Ammon's horn (tissue), 1 donor: ENCODE measurements at regions not wholly inside any gene's neighbourhood (a gene's known extent, or its start where the extent isn't known, plus 50 kb on each side); places are given as distances from the start of the nearest gene placed in this dataset.
A peak's percentile ranks its signal among the peaks of the same experiment; 100 is the strongest.

Source experiments
- DNase-seq: peaks from one replicate; pipeline ENCODE4 v3.0.0-alpha.2; 2016; ENCODE audit warnings: low spot score

DNA sequence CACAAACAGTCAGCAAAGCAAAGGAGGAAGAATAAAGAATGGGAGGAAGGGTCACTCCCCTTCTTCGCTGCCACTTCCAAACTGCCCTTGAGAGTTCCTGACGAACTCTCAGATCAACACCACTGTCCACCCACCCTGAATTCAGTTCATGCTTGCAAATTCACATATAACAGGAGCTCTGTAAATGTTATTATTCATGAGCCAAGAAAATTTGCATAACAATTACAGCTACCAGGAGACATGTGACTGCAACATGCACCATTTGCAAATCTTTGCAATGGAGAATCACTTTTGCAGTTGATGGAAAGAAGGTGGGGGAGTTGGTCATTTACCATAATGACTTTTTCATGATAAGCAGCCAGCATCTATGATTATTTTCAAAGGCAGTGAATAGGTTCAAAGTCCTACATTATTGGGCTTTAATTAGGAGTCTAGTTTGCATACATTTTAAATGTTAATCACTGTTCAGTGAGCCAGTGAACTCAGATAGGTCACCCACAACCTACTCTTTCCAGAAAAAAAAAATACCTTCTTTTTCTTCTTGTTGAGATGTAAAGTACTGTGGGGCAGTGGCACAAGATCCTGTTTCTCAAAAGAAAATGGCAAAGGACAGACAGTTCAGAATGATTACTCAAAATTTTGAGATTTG is 149.7 kb downstream of the CAAP1 start:
- DNase-seq: no peak

DNA sequence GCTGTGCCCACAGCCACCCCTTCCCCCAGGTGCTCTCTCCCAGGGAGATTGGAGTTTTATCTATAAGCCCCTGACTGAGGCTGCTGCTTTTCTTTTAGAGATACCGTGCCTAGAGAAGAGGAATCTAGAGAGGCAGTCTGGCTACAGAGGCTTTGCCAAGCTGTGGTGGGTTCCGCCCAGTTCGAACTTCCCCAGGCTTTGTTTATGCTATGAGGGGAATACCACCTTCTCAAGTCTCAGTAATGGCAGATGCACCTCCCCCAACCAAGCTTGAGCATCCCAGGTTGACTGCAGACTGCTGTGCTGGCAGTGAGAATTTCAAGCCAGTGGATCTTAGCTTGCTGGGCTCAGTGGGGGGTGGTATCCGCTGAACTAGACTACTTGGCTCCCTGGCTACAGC is 157.4 kb downstream of the CAAP1 start:
- DNase-seq: no peak

DNA sequence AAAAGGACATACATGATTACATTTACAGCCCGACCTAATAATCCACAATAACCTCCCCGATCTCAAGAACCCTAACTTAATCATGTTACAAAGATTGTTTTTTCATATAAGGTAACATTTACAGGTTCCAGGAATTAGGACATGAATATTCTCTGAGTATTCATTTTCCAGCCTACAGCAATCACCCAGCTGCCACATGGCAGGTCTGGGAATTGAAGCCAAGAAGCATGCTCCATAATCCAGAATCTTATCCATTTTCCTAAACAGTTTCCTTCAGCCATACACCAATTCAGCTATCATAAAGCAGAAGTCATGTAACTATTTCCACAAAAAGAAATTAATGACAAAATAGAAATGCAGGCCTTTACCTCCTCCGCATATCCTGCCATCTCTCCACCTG is 163.4 kb downstream of the CAAP1 start:
- no peak for DNase-seq

DNA sequence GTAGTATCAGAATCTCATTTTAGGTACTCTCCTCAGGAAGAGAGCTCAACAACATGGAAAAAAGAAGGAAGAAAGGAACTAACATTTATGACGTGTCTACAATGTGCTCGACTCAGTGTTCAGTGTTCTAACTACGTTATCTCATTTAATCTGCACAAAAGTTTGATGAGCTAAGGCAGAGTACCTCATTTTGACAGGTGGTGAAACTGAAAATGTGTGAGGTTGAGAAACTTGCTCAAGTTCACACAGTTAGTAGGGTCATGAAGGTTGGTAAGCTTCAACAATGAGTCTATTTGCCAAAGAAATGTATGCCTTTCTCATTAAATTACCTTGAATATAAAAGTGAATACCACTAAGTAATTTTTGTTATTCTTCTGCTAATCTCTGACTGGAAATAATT is 165.1 kb downstream of the CAAP1 start:
- no peak for DNase-seq

DNA sequence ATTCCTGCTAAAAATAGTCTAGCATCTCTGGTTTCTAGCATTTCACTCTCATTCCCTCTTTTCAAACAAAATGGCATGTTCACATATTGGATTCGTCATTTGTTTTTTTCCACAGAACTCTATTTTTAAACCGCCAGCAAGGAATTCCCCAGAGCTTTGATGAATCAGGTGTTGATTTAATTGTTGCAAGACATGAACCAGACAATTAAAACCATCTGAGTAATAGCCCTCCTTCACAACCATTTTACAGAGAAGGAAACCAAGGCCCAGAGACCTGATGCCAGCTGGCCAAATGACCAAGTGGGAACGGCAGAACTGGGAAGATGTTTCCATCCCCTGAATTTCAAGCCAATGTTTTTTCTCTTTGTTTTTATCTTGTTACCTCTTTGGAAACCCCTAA is 167.0 kb downstream of the CAAP1 start:
- DNase-seq: no peak

DNA sequence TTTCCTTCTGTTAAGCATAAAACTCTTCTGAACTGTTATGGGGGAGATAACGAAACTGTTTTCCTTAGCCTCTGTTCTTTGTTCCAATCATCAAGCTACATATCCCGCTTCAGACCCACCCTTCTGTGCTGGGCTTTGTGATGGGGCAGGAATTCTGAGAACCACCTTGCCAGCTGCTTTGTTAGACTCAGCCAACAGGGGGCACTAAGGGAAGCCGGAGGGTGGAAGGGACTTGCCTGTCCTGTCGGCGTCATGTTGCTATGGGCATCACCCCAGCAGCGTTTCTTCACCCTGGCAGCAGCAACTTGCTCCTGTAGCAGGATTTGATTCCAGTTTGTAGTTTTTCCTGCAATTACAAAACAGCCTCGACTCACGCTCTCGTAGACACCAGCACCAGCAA is 169.1 kb downstream of the CAAP1 start:
- DNase-seq: peak; percentile 41

DNA sequence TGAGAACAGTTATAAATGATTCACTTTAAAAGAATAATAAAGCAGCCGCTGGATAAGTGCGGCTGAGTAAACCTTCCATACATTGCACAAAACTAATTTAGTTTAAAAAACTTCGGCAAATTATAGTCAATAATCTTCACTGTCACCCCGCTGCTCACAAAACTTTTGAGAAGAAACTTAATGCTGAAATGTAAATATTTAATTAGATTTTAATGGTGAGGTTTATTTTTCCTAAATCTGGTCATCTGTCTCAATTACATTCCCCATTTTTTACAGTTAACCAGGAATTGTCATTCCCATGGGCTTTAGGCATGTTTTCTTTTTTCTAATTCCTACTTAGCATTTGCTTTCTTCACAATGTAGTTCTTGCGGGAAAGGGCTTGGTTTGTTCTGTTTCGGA is 169.8 kb downstream of the CAAP1 start:
- DNase-seq: no peak

DNA sequence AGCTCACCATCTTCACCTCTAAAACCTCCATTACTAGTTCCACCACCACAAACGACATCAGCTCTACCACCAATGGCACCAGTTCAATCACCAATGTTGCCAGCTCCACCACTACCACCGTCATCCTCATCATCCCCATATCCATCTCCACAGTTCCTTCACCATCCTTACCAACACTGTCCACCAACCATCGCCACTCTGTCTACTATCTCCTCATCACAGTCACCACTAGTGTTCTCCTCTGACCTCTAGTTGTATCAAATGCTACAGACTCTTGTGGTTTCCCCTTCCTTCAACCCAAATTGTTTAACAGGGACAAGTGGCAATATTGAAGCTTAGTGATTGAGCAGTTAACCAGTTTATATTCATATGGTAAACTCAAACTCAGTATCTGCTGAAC is 182.6 kb downstream of the CAAP1 start:
- DNase-seq: no peak

DNA sequence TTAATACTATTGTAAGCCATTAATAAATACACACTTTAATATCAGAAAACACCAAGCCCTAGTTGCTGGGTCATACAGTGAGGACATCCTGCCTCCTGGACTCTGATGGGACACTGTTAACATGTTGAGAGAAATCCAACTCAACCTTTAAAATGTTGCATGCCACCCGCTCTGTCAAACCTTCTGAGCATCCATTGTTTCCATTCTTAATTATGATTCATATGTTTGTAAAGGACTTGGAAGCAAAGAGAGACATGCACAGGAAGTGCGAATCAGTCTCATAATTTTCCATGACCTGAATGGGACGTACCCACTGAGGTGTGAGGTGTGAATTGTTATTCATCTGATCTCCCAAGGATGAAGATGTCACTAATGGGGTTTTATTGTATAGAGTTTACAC is 186.4 kb downstream of the CAAP1 start:
- DNase-seq: no peak

DNA sequence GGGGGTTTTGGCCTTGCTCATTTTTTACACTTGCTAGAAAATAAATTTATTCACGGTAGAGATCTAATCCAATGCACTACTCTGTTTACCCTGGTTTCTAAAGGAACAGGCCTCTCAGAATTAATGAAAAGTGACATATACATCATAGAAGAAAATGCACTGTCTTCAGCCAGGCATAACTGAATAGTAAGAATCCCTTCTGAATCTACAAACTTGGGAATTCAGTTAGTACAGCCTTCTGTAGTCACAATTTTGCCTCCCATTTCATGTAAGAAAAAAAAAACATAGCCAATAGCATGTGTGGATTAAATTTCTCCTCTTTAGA is 197.3 kb downstream of the CAAP1 start:
- no peak for DNase-seq

DNA sequence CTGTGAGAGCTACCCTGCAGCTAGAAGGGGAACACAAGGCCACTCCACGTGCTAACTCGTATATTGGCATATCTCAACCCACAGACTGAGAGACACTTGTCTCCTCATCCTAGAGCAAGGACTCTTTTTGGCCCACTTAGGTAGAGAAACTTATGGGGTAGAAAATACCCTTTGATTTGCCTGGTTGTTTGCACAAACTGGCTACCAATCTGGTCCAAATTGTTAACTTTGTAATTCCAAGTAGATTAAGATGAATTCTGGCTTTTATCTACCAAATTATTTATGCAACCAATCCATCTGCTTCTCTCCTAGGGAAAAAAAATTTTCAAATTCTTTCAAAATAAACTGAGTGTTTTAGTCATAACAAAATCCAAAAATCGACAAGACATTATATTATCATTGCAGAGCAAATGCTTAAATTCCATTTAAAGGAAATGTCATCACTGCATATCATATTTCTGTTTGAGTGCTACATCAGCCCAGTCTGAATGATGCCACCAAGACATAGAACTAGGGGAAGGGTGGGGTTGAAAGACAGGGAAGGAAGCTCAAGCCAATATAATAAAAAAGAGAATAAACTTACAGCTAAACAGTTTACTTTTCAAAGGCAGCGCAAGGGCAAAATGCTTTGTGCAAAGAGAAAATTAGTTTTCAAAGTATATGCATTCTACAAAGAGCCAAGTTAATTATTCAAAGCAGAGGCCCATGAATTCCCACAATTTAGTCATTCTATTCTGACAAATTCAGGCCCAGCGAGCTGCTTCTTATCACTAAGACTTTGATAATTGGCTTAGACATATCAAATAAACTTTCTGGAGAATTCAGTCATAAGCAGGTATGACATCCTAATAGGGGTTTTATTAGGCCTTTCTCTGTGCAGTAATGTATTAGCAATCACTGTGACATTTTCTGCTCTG is 198.0 kb downstream of the CAAP1 start:
- DNase-seq: no peak

DNA sequence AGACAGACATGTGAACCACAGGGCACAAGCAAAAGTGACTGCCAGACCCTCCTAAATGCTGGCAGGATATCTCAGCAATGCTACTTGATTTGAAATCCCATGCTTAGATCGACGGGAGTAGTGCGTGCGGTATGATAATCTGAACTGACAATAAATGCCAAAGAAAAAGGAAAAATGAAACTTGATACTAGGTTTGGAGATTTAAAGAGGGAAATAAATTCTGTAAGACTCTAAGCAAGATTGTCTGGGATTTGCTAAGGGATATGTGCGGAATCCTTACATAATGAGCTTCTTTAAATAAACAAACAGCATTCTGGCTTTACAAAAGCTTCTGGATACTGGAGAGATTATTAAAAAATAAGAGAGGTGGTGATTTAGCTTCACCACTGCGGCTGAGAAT is 203.6 kb downstream of the CAAP1 start:
- DNase-seq: no peak

DNA sequence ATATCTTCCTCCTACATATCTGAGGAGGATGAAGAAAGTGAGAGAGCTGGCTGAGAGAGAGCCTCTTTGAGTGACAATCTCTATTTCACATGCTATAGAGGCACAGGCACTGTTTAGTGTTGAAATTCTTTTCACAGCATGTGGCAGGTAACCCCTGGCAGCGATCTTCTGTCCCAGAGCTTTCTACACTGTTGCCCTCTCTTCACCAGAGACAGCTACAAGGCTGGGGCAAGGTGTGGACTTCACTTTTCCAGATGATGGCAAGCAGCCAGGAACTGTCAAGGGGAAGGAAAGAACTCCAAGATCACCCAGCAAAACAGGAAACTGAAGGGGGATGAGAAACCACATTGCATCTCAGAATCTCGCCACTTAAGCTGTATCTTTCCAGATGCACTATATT is 205.2 kb downstream of the CAAP1 start:
- DNase-seq: peak; percentile 7

DNA sequence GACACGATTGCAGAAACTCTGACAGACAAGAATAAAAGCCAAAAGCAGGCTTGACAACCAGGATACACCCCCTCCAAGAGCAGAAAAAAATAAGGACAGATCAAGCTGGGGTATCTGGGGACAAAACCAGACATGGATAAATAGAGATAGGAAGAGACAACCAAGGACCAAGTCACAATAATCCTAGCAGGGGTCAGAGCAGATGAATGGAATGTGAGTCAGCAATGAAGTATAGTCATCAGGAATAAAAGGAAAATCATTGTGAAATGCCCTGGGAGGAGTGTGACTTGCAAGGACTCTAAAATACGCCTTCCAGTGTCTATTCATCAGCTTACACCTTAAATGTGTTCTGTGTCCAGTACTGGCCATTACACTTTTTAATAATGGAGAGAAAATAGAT is 206.8 kb downstream of the CAAP1 start:
- no peak for DNase-seq

DNA sequence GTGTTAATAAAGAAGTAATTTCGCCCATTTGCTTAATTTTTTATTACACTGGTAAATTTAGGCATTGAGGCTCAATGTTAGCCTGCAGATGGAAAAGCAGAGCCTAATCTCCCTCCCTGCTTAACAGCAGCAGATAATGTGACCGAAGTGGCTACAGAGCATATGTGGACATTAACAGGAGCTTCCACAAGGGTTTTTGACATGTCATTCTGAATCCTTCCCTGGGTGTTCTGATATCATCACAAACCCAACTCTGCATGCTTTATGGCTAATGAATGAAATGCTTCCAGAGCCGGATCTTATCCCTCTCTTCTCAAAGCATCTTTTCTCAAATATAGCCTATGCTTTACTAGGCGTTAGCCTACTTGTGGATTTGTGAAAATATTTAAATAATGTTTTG is 208.6 kb downstream of the CAAP1 start:
- no peak for DNase-seq

DNA sequence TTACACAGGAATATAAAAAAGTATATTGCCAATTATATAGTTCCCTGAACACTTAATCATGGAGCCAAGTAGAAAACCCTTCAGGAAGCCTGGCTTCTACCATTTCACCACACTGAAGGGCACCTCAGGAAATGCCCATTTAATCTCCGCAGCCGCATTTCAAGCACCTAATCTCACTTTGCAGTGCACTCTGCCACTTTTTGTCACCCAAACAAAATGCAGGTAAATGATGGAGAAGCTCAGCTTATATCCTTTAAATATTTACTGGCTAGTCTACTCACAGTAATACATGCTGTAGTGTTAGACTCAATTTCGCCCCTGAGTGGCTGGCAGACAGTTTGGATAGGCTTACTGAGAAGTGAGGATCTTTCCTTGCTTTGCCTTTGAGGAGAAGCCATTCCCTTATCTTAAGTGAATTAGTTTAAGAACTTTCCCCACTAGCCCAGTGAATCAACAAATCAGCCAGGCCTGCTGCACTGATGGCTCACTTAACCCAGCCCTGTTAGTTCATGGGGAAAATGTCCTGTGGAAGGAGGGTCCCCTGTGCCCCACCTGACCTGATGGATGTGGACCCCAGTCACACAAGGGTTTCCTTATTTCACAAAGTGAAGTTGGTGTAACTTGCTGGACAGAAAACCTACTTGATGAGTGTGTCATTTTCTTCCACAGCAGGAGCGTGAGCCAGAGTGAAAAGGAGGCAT is 209.7 kb downstream of the CAAP1 start:
- no peak for DNase-seq

DNA sequence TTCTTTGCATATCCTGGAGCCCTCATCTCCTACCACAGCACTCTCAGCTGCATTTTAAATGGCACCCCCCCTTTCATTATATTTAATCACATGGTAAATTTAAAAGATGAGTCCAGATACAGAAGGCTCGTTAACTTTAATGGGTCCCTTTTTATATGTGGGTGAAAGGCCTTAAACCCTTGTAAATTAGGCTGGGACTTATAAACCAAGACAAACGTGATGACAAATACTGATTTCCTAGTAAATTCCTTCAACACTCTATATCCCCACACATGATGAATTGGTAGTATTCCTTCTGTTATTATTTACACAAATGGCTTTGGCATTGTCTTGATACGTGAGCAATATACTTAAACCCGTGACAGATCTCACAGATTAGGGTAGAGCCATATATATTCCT is 210.6 kb downstream of the CAAP1 start:
- DNase-seq: no peak

DNA sequence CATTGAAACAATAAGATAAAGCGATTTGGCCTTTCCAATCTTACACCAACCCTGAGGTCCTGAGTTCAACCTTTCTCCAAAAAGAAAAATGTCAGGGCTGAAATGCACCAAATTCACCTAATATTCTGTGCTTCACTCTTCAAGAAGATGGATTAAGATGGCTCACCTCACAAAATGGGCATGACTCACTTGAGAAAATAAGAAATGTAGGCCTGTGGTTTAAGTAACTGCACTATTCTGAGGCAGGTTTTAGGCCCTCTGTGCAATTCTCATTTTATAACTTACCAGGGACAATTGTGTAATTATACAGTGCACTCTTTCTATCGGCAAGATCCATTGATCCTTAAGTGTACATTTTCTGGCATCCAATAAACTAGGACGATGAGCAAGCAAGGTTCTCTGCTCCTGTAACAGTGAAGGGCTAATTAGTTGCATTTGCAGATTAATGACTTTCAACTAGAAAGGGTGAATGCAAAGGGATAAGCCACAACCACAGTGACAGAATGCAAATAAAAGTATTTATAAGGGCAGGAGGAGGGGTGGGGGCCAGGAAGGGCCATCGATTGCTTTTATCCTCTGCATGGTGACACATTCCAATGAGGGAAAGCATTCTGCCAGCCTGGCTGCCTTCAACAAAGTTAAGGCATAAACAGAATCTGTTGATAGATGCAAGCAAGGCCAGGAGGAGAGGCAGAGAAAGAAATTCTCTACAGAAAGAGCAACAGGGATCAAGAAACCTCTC is 214.5 kb downstream of the CAAP1 start:
- no peak for DNase-seq

DNA sequence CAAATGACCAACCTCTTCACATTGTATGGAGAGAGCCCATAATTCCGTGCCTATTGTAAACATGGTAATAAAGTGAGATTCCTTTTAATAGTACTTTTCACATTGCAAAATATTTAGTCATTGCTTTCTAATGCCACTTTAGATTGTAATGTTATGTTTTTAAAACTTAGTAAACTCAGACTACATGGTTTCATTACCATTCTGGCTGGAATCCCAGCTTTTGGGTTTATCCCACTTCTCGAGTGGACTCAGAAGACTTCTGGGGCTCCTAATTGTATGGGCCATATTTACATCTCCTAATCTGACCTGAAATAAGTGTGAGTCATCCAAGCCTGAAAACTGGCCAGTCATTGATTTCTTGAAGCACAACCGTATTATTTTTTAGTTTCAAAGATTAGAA is 217.6 kb downstream of the CAAP1 start:
- DNase-seq: no peak

DNA sequence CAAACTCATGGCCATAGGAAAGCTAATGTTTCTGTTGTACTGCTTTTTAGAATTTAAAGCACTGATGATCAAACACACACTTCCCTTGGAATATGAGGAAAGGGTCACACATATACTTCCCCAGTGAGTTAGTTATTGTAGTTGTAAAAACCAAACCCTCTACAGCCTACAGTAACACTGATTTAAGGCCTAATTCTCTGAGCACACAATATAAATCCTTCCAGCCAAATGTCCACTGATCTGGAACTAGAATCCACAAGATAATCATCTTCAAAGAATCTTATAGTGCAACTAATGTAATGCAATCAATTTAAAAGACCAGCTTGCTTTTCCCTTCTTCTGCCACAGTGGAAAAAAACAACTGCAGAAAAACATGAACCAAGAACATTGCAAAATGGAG is 219.3 kb downstream of the CAAP1 start:
- DNase-seq: no peak

DNA sequence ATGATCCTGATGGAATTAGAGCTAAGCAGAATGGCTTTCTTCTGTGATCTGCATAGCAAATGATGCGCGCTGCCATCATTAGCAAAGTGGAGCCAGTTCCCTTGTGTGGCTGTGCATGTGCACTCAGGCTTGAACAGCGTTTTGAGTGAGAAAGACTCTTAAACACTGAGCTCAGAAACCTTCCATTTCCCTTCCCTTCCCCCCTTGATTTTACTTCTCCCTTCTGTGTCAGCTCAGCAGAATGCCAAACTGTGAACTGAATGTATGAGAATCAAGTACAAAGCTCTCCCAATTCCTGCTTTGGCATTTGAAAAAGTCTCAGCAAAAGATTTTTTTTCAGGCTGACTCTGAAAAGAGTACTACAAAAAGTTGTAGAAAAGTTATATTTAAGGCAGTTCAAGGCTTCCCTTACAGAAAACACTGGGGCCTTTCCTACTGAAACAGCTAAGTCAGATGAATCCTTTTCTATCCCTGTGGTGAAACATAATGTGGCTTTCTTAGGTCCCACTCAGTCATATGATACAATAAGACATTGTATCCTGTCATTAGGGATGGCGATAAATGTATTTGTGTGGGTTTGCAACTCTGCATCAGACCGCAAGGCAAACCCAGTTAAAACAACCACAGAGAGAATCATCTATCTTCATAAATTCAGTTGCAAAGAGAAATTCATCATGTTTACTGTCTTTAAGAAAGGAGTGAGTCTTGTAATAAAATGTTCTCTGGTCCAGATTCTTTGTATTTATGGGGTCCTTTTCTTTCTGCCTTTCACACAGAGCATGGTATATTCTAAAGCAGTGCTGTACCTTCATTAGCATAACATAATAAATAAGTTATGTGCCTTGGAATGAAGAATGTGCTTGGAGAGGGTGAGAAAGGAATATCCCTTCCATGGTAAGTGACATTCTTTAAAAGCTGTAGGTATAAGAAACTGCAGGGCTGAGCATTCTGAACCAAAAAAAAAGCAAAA is 222.6 kb downstream of the CAAP1 start:
- peak; percentile 59 for DNase-seq
